Prostate gland (tissue), 2 donors: ENCODE measurements at regions not wholly inside any gene's neighbourhood (a gene's known extent, or its start where the extent isn't known, plus 50 kb on each side); places are given as distances from the start of the nearest gene placed in this dataset.

ENCODE experiments used
- POLR2AphosphoS5 ChIP-seq: sonication (generic); formaldehyde crosslinking; IDR thresholded peaks from one replicate; pipeline ENCODE4 v1.6.1; 2017; ENCODE audit warnings: antibody characterized with exemption
- TF ChIP-seq, protein P1 (sequence below), 4 experiments: fragments of 200-600 bp in 2 of 4; fragments of 450-650 bp in 2 of 4; sonication (generic) in 2 of 4; IDR thresholded peaks; 1 replicate in 3 of 4; 2 replicates in 1 of 4; pipeline ENCODE4 v1.5.1; 2016 to 2019; ENCODE audit warnings: antibody characterized with exemption in 4 of 4, mild to moderate bottlenecking in 2 of 4, moderate library complexity in 2 of 4

GRCh38 chr9:12166518-12166917, 526.7 kb upstream of the TYRP1 start:
- no peak for TF ChIP-seq POLR2AphosphoS5
- TF ChIP-seq, protein P1, sequence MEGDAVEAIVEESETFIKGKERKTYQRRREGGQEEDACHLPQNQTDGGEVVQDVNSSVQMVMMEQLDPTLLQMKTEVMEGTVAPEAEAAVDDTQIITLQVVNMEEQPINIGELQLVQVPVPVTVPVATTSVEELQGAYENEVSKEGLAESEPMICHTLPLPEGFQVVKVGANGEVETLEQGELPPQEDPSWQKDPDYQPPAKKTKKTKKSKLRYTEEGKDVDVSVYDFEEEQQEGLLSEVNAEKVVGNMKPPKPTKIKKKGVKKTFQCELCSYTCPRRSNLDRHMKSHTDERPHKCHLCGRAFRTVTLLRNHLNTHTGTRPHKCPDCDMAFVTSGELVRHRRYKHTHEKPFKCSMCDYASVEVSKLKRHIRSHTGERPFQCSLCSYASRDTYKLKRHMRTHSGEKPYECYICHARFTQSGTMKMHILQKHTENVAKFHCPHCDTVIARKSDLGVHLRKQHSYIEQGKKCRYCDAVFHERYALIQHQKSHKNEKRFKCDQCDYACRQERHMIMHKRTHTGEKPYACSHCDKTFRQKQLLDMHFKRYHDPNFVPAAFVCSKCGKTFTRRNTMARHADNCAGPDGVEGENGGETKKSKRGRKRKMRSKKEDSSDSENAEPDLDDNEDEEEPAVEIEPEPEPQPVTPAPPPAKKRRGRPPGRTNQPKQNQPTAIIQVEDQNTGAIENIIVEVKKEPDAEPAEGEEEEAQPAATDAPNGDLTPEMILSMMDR (IDR thresholded peaks at IDR 0.05): no peak
